Keratinocyte (primary cell): ENCODE measurements at regions not wholly inside any gene's neighbourhood (a gene's known extent, or its start where the extent isn't known, plus 50 kb on each side); places are given as distances from the start of the nearest gene placed in this dataset.

Experiments used
- CTCF ChIP-seq, 3 experiments: IDR thresholded peaks in 1 of 3; conservative IDR thresholded peaks in 1 of 3; optimal IDR thresholded peaks in 1 of 3; 2 replicates in 2 of 3; 3 replicates in 1 of 3; pipeline versions ENCODE3 to v1.5.1; 2011; ENCODE audit warnings: low read length in 3 of 3, mild to moderate bottlenecking in 3 of 3, moderate library complexity in 2 of 3, control low read depth in 1 of 3, inconsistent platforms in 1 of 3; ENCODE audit not compliant: insufficient read depth in 2 of 3; ENCODE audit errors: extremely low read depth in 1 of 3
- EZH2 ChIP-seq: IDR thresholded peaks from one replicate; pipeline ENCODE4 v1.6.1; 2012; ENCODE audit warnings: inconsistent platforms, mild to moderate bottlenecking, low read length, moderate library complexity

- no peak for TF ChIP-seq EZH2
- TF ChIP-seq CTCF (optimal IDR thresholded peaks at IDR 0.05 in 1 of 3, IDR thresholded peaks at IDR 0.05 in 1 of 3, conservative IDR thresholded peaks at IDR 0.05 in 1 of 3; ENCODE audit: extremely low read depth in 1 of 3, insufficient read depth in 2 of 3, low read length in 3 of 3), result no peak
Observed at GRCh38 chr6:104095661-104096416, 763.9 kb downstream of the HACE1 start.
